Osteocyte (in vitro differentiated cells): ENCODE measurements at regions not wholly inside any gene's neighbourhood (a gene's known extent, or its start where the extent isn't known, plus 50 kb on each side); places are given as distances from the start of the nearest gene placed in this dataset.
"Not testable (repeated sequence)": the region's sequence is repeated elsewhere in the genome, so short reads cannot be mapped to it uniquely, and the experiment has no call there.

Source experiments
- DNase-seq: peaks from one replicate; pipeline ENCODE4 v3.0.0; 2021; ENCODE audit warnings: mixed read lengths; ENCODE audit not compliant: unreplicated experiment; ENCODE audit errors: extremely low spot score
- H3K27ac Mint-ChIP-seq: one replicate; pipeline ENCODE4 v1.8.0; 2021; ENCODE audit warnings: mild to moderate bottlenecking, mixed read lengths; ENCODE audit not compliant: unreplicated experiment
- H3K27me3 Mint-ChIP-seq: one replicate; pipeline ENCODE4 v1.8.0; 2021; ENCODE audit warnings: mixed read lengths; ENCODE audit not compliant: unreplicated experiment
- H3K36me3 Mint-ChIP-seq: one replicate; pipeline ENCODE4 v1.8.0; 2021; ENCODE audit warnings: mixed read lengths; ENCODE audit not compliant: unreplicated experiment
- H3K4me1 Mint-ChIP-seq: one replicate; pipeline ENCODE4 v1.8.0; 2021; ENCODE audit warnings: mixed read lengths; ENCODE audit not compliant: unreplicated experiment
- H3K4me3 Mint-ChIP-seq: one replicate; pipeline ENCODE4 v1.8.0; 2021; ENCODE audit warnings: mild to moderate bottlenecking, moderate library complexity, mixed read lengths; ENCODE audit not compliant: unreplicated experiment
- H3K9me3 Mint-ChIP-seq: one replicate; pipeline ENCODE4 v1.8.0; 2021; ENCODE audit warnings: mixed read lengths; ENCODE audit not compliant: unreplicated experiment
- TF ChIP-seq, protein P1 (sequence below): fragments of 200-600 bp; sonication (generic); IDR thresholded peaks from 2 replicates; pipeline ENCODE4 v1.5.0; 2021; ENCODE audit warnings: antibody characterized with exemption, mild to moderate bottlenecking, moderate library complexity

DNA sequence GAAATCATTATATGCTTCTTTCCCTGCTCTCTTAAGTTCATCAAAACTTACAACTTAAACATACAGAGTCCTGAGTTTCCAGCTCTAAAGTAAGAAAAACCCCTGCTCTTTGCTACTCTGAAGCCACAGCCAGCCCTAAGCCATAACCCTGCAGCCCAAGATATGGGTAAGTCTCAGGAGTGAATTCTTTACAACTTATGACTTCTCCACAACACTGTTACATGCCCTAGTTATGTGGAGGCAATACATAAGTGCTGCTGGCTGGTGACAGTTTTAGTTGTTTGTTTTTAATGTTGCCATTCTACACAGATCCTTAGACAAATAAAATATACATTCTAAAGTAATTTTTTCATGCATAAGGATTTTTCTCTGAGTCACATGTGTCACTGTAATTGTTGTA is 100.2 kb downstream of the FBXO8 start:
- Mint-ChIP-seq H3K4me3 (no peak overlapping the region), H3K27ac (no peak overlapping the region), H3K9me3 (no peaks in the 10 kb centered on the region), H3K4me1 (no peaks in the 10 kb centered on the region), H3K36me3 (no peaks in the 10 kb centered on the region), H3K27me3 (peaks cover 48% of the 10 kb centered on the region)
- no peak for DNase-seq
- TF ChIP-seq, protein P1, sequence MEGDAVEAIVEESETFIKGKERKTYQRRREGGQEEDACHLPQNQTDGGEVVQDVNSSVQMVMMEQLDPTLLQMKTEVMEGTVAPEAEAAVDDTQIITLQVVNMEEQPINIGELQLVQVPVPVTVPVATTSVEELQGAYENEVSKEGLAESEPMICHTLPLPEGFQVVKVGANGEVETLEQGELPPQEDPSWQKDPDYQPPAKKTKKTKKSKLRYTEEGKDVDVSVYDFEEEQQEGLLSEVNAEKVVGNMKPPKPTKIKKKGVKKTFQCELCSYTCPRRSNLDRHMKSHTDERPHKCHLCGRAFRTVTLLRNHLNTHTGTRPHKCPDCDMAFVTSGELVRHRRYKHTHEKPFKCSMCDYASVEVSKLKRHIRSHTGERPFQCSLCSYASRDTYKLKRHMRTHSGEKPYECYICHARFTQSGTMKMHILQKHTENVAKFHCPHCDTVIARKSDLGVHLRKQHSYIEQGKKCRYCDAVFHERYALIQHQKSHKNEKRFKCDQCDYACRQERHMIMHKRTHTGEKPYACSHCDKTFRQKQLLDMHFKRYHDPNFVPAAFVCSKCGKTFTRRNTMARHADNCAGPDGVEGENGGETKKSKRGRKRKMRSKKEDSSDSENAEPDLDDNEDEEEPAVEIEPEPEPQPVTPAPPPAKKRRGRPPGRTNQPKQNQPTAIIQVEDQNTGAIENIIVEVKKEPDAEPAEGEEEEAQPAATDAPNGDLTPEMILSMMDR: no peak

DNA sequence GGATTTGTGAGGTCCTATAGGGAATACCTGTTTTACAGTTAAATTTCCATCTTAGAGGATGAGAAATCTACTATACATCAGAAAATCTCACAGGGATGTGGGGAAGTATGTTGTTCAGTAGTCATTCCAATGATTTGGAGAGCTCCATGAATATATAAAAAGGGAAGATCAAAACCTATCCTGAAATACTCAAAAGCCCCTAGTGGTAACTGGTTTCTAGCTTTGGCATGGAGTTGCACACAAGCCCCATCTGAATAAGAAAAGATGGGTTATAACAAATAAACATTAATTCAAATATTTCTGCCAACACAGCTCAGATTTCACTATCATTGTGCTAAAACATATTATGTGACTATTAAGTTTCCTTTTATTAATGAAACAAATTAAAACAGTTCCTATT is 101.6 kb downstream of the FBXO8 start:
- DNase-seq: no peak
- Mint-ChIP-seq H3K36me3 (no peaks in the 10 kb centered on the region), H3K27me3 (peaks cover 53% of the 10 kb centered on the region), H3K4me3 (no peak overlapping the region), H3K4me1 (no peaks in the 10 kb centered on the region), H3K9me3 (no peaks in the 10 kb centered on the region), H3K27ac (no peak overlapping the region)
- TF ChIP-seq, protein P1: no peak

DNA sequence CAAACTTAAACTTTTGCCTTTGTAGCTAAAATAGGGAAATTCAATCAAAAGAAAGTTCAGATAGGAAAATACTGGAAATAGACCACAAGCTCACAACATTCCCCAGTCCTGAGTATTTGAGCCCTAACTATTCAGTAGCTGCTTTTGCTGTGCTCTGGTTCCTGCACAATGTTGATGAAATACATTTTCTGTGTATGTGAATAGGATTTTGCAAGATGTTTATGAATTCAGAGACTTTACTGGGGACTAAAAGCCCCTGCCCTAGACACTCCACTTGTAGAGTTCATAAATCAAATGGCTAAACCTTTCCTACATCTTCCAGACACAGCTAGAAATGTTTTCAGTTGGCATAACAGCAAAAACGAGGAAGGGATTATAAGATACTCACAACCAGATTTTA is 105.9 kb downstream of the FBXO8 start:
- TF ChIP-seq, protein P1: no peak
- Mint-ChIP-seq H3K27me3 (peaks cover 38% of the 10 kb centered on the region), H3K27ac (no peak overlapping the region), H3K9me3 (no peaks in the 10 kb centered on the region), H3K4me1 (no peaks in the 10 kb centered on the region), H3K36me3 (no peaks in the 10 kb centered on the region), H3K4me3 (no peak overlapping the region)
- DNase-seq: no peak

DNA sequence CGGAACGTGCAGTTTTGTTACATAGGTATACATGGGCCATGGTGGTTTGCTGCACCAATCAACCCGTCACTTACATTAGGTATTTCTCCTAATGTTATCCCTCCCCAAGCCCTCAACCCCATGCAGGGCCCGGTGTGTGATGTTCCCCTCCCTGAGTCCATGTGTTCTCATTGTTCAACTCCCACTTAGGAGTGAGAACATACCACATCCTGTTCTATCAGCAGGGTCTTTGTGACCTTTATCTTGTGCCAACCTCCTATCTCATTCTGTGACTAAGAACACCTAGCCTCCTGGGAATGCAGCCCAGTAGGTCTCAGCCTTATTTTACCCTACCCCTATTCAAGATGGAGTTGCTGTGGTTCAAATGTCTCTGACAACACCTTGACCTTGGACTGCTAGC is 107.6 kb downstream of the FBXO8 start:
- not testable (repeated sequence) for DNase-seq
- H3K27me3 Mint-ChIP-seq: peaks cover 40% of the 10 kb centered on the region

DNA sequence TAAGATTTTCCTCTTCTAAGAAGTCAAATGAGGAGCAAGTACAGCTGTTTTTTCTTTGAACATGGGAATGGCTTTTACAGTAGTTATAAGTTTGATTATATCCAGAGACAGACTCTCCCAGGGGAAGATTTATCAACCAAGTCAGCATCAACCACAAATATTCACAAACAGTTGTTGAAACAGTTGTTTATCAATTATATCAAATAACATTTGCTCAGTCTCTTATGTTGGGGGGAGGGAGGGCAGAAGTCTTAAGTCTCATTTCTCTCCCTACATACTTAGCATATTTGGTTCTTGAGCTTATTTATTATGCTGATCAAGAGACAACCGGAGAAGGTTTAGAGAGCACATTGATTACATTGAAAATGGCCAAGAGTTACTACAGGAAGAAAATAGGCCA is 110.1 kb downstream of the FBXO8 start:
- H3K27me3 Mint-ChIP-seq: peaks cover 31% of the 10 kb centered on the region
- TF ChIP-seq, protein P1: no peak
- no peaks in the 10 kb centered on the region for H3K36me3 Mint-ChIP-seq
- no peaks in the 10 kb centered on the region for H3K4me1 Mint-ChIP-seq
- H3K9me3 Mint-ChIP-seq: no peaks in the 10 kb centered on the region
- no peak overlapping the region for H3K27ac Mint-ChIP-seq
- DNase-seq: no peak
- no peak overlapping the region for H3K4me3 Mint-ChIP-seq

More for the DNA sequence above, 107.6 kb downstream of the FBXO8 start:
- not testable (repeated sequence) for H3K4me1 Mint-ChIP-seq, H3K9me3 Mint-ChIP-seq, H3K36me3 Mint-ChIP-seq, H3K4me3 Mint-ChIP-seq, H3K27ac Mint-ChIP-seq

DNA sequence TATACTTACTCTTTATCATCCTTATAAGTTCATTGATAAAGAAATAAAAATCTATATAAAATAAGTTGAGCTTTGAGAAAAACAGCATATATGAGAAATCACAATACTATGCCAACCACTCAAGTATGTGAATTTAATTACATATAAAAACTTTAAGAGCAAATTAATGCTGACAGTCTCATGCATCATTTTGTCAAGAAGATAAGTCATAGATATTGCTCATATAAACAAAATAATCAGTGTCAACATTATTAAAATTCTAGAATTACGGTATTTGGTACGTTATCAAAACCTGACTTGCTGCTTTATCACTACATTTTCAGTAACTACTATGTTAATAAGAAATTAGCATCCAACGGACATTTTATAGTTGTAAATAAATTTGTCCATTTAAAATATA is 111.2 kb downstream of the FBXO8 start:
- peaks cover 27% of the 10 kb centered on the region for H3K27me3 Mint-ChIP-seq
- TF ChIP-seq, protein P1: no peak
- H3K9me3 Mint-ChIP-seq: no peaks in the 10 kb centered on the region
- DNase-seq: no peak
- no peaks in the 10 kb centered on the region for H3K36me3 Mint-ChIP-seq
- H3K27ac Mint-ChIP-seq: no peak overlapping the region
- H3K4me3 Mint-ChIP-seq: no peak overlapping the region
- no peaks in the 10 kb centered on the region for H3K4me1 Mint-ChIP-seq
